Breast epithelium (tissue), 4 donors: ENCODE measurements at regions not wholly inside any gene's neighbourhood (a gene's known extent, or its start where the extent isn't known, plus 50 kb on each side); places are given as distances from the start of the nearest gene placed in this dataset.

Source experiments
- DNase-seq, 2 donors: peaks; one replicate each; pipeline ENCODE4 v3.0.0-alpha.2; 2019; ENCODE audit warnings: low spot score in 2 of 2
- H3K27ac ChIP-seq, 2 donors: fragments of 200-600 bp; sonication (generic) in 1 of 2; one replicate each; pipeline ENCODE4 v1.5.1; 2016 to 2019; ENCODE audit warnings: mild to moderate bottlenecking in 1 of 2
- H3K27me3 ChIP-seq, 2 donors: fragments of 200-600 bp; sonication (generic) in 1 of 2; one replicate each; pipeline versions ENCODE4 v1.5.1 to v1.6.0; 2017 to 2019; ENCODE audit warnings: control low read depth in 1 of 2, mild to moderate bottlenecking in 1 of 2
- H3K36me3 ChIP-seq: fragments of 200-600 bp; one replicate; pipeline ENCODE4 v1.5.1; 2019
- H3K4me1 ChIP-seq, 2 donors: fragments of 200-600 bp; sonication (generic); one replicate each; pipeline ENCODE4 v1.5.1; 2016 to 2019; ENCODE audit warnings: control low read depth in 1 of 2
- H3K4me3 ChIP-seq, 3 donors: fragments of 200-600 bp; sonication (generic); 1 replicate in 2 of 3; 2 replicates in 1 of 3; pipeline ENCODE4 v1.5.1; 2016 to 2019; ENCODE audit warnings: mild to moderate bottlenecking in 3 of 3, moderate library complexity in 2 of 3
- H3K9me3 ChIP-seq, 2 donors: fragments of 200-600 bp; sonication (generic) in 1 of 2; one replicate each; pipeline ENCODE4 v1.5.1; 2016 to 2019; ENCODE audit warnings: control low read depth in 1 of 2
- POLR2A ChIP-seq: fragments of 450-650 bp; IDR thresholded peaks from one replicate; pipeline ENCODE4 v1.6.1; 2016; ENCODE audit warnings: antibody characterized with exemption, mild to moderate bottlenecking, moderate library complexity
- POLR2AphosphoS5 ChIP-seq, 3 donors: sonication (generic); formaldehyde crosslinking; IDR thresholded peaks; one replicate each; pipeline ENCODE4 v1.6.1; 2017; ENCODE audit warnings: antibody characterized with exemption in 3 of 3
- intact Hi-C: fragments of 100-400 bp; cut with DNase I; formaldehyde crosslinking; loops from one replicate; pipeline ENCODE4 v1.15.1; 2023; ENCODE audit warnings: low total_unique reads
- TF ChIP-seq, protein P1 (sequence below), 3 donors: fragments of 450-650 bp; IDR thresholded peaks; one replicate each; pipeline ENCODE4 v1.5.1; 2016 to 2017; ENCODE audit warnings: antibody characterized with exemption in 3 of 3, mild to moderate bottlenecking in 3 of 3, moderate library complexity in 3 of 3

DNA sequence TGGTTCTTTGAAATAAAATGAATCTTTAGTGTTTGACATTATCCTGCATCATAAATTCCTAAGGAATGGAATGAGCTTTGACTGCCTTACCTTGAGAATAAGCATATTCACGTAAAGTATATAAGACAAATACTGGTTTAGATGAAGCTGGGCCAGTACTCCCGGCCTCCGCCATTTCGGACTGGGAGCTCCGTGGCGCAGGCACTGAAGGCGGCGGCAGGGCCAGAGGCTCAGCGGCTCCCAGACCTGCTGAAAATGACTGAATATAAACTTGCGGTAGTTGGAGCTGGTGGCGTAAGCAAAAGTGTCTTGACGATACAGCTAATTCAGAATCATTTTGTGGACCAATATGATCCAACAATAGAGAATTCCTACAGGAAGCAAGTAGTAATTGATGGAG lies 76.2 kb upstream of the FAM83B start:
- DNase-seq = no peak
- no peaks in the 10 kb centered on the region for H3K4me1 ChIP-seq
- TF ChIP-seq, protein P1, sequence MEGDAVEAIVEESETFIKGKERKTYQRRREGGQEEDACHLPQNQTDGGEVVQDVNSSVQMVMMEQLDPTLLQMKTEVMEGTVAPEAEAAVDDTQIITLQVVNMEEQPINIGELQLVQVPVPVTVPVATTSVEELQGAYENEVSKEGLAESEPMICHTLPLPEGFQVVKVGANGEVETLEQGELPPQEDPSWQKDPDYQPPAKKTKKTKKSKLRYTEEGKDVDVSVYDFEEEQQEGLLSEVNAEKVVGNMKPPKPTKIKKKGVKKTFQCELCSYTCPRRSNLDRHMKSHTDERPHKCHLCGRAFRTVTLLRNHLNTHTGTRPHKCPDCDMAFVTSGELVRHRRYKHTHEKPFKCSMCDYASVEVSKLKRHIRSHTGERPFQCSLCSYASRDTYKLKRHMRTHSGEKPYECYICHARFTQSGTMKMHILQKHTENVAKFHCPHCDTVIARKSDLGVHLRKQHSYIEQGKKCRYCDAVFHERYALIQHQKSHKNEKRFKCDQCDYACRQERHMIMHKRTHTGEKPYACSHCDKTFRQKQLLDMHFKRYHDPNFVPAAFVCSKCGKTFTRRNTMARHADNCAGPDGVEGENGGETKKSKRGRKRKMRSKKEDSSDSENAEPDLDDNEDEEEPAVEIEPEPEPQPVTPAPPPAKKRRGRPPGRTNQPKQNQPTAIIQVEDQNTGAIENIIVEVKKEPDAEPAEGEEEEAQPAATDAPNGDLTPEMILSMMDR (IDR thresholded peaks at IDR 0.05) = no peak
- TF ChIP-seq POLR2A (no peak), POLR2AphosphoS5 (IDR thresholded peaks at IDR 0.05) (no peak)
- H3K9me3 ChIP-seq = no peaks in the 10 kb centered on the region
- H3K4me3 ChIP-seq = no peak overlapping the region
- intact Hi-C loops = no loop called here
- H3K36me3 ChIP-seq = no peaks in the 10 kb centered on the region
- no peaks in the 10 kb centered on the region for H3K27me3 ChIP-seq
- H3K27ac ChIP-seq = no peak overlapping the region

DNA sequence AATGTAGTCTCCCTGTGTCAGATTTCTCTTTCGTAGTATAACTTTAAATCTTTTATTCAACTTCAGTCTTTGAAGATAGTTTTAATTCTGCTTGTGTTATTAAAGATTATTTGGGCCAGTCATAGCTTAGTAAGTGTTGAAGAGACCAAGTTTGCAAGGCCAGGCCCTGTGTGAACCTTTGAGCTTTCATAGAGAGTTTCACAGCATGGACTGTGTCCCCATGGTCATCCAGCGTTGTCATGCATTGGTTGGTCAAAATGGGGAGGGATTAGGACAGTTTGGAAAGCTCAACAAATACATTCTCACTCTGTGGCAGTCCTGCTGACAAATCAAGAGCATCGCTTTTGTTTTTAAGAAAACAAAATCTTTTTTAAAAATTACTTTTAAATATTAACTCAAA lies 74.6 kb upstream of the FAM83B start:
- Histone ChIP-seq H3K27me3 (no peaks in the 10 kb centered on the region), H3K27ac (no peak overlapping the region)
- intact Hi-C loops = no loop called here

DNA sequence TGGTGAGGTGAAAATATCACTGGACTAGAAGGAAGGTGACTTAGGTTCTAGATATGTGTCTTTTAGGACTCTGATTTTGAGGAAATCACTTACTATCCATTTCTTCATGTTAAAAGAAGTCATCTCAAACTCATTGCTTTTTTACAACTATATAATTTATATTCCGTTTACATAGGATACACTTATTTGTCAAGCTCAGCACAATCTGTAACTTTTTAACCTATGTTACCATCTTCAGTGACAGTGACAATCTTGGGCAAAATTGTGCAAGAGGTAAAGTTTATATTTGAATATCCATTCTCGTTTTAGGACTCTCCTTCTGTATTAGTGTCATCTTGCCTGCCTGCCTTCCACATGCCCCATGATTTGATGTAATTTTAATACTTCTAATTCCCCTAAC lies 74.0 kb upstream of the FAM83B start:
- Histone ChIP-seq H3K4me3 (no peak overlapping the region), H3K27me3 (no peaks in the 10 kb centered on the region), H3K9me3 (no peaks in the 10 kb centered on the region), H3K27ac (no peak overlapping the region), H3K36me3 (no peaks in the 10 kb centered on the region), H3K4me1 (no peaks in the 10 kb centered on the region)
- TF ChIP-seq POLR2A (no peak), POLR2AphosphoS5 (IDR thresholded peaks at IDR 0.05) (no peak)
- TF ChIP-seq, protein P1 (IDR thresholded peaks at IDR 0.05) = no peak
- intact Hi-C loops = no loop called here
- DNase-seq = no peak

More for the DNA sequence above, 74.6 kb upstream of the FAM83B start:
- TF ChIP-seq POLR2AphosphoS5 (IDR thresholded peaks at IDR 0.05) (no peak), POLR2A (no peak)
- TF ChIP-seq, protein P1 (IDR thresholded peaks at IDR 0.05) = no peak
- Histone ChIP-seq H3K36me3 (no peaks in the 10 kb centered on the region), H3K9me3 (no peaks in the 10 kb centered on the region), H3K4me1 (no peaks in the 10 kb centered on the region), H3K4me3 (no peak overlapping the region)
- DNase-seq = no peak

DNA sequence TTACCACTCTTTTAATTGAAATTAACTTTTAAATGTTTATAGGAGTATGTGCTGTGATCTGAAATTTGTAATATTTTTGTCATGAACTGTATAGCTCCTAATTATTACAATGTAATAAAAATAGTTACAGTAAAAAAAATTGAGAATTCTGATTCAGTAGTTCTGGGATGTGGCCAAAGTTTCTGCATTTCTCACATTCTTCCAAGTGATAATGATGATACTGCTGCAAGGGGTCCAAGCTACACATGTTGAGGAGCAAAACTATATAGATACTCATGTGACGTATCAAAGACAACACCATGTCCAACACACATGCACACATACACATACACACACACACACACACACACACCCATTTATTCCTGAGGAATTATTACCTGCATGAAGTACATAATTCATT lies 71.0 kb upstream of the FAM83B start:
- no peaks in the 10 kb centered on the region for H3K27me3 ChIP-seq
- no peaks in the 10 kb centered on the region for H3K9me3 ChIP-seq
- no peaks in the 10 kb centered on the region for H3K36me3 ChIP-seq
- intact Hi-C loops = no loop called here
- no peak overlapping the region for H3K27ac ChIP-seq
- H3K4me1 ChIP-seq = no peaks in the 10 kb centered on the region
- TF ChIP-seq POLR2AphosphoS5 (IDR thresholded peaks at IDR 0.05) (no peak), POLR2A (no peak)
- TF ChIP-seq, protein P1 (IDR thresholded peaks at IDR 0.05) = no peak
- DNase-seq = no peak
- H3K4me3 ChIP-seq = no peak overlapping the region

DNA sequence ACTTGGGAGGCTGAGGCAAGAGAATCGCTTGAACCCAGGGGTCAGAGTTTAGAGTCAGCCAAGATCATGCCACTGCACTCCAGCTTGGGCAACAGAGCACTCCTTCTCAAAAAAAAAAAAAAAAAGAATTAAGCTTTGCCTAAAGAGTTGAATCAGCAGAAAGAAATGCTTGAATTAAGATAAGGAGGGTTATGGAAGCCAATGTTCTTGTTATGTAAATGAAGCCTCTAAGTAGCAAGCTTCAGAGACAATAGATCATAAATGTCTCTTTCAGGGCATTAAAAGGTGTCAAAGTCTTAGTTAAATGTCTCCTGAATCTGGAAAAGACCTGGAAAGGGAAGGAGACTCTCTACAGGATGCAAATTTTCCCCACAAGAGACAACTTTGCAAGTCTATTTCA lies 69.7 kb upstream of the FAM83B start:
- Histone ChIP-seq H3K27me3 (no peaks in the 10 kb centered on the region), H3K4me1 (no peaks in the 10 kb centered on the region), H3K36me3 (no peaks in the 10 kb centered on the region), H3K27ac (no peak overlapping the region), H3K4me3 (no peak overlapping the region), H3K9me3 (no peaks in the 10 kb centered on the region)
- no peak for DNase-seq
- intact Hi-C loops = no loop called here
- no peak for TF ChIP-seq POLR2A
- TF ChIP-seq, protein P1 (IDR thresholded peaks at IDR 0.05) = no peak
- no peak for TF ChIP-seq POLR2AphosphoS5 (IDR thresholded peaks at IDR 0.05)
